HL-60 (cell line): ENCODE measurements at regions not wholly inside any gene's neighbourhood (a gene's known extent, or its start where the extent isn't known, plus 50 kb on each side); places are given as distances from the start of the nearest gene placed in this dataset.

Source experiments
- DNase-seq, 2 experiments: peaks; one replicate each; pipeline ENCODE4 v3.0.0-alpha.2; 2010 to 2020; ENCODE audit warnings: low read depth in 1 of 2, low spot score in 1 of 2
- H3K27ac ChIP-seq: fragments of 250-450 bp; sonication (Bioruptor Pico); replicated peaks from 2 replicates; pipeline ENCODE4 v1.5.1; 2020; ENCODE audit warnings: mild to moderate bottlenecking, moderate library complexity
- H3K27me3 ChIP-seq: fragments of 250-450 bp; sonication (Bioruptor Pico); 2 replicates; pipeline ENCODE4 v1.5.1; 2021; ENCODE audit warnings: mild to moderate bottlenecking, moderate library complexity; ENCODE audit not compliant: insufficient read depth, poor library complexity, severe bottlenecking
- H3K4me3 ChIP-seq: replicated peaks from 2 replicates; pipeline ENCODE4 v1.5.1; 2011; ENCODE audit warnings: mild to moderate bottlenecking, control low read depth, low read length; ENCODE audit not compliant: insufficient read depth
- GABPA ChIP-seq: IDR thresholded peaks from 2 replicates; pipeline ENCODE4 v1.6.1; 2012; ENCODE audit warnings: low read depth
- POLR2AphosphoS5 ChIP-seq: IDR thresholded peaks from 2 replicates; pipeline ENCODE4 v1.6.1; 2012; ENCODE audit warnings: low read depth
- REST ChIP-seq: IDR thresholded peaks from 2 replicates; pipeline ENCODE4 v1.6.1; 2012; ENCODE audit warnings: low read depth; ENCODE audit not compliant: insufficient replicate concordance
- SPI1 ChIP-seq: IDR thresholded peaks from 2 replicates; pipeline ENCODE4 v1.6.1; 2012; ENCODE audit warnings: low read depth, mild to moderate bottlenecking, borderline replicate concordance
- TF ChIP-seq, protein P1 (sequence below): IDR thresholded peaks from one replicate; pipeline ENCODE4 v1.5.1; 2011; ENCODE audit warnings: low read length, control low read depth, inconsistent platforms; ENCODE audit not compliant: insufficient read depth

- TF ChIP-seq, protein P1, sequence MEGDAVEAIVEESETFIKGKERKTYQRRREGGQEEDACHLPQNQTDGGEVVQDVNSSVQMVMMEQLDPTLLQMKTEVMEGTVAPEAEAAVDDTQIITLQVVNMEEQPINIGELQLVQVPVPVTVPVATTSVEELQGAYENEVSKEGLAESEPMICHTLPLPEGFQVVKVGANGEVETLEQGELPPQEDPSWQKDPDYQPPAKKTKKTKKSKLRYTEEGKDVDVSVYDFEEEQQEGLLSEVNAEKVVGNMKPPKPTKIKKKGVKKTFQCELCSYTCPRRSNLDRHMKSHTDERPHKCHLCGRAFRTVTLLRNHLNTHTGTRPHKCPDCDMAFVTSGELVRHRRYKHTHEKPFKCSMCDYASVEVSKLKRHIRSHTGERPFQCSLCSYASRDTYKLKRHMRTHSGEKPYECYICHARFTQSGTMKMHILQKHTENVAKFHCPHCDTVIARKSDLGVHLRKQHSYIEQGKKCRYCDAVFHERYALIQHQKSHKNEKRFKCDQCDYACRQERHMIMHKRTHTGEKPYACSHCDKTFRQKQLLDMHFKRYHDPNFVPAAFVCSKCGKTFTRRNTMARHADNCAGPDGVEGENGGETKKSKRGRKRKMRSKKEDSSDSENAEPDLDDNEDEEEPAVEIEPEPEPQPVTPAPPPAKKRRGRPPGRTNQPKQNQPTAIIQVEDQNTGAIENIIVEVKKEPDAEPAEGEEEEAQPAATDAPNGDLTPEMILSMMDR, result no peak
- TF ChIP-seq REST, result no peak
- no peak for TF ChIP-seq POLR2AphosphoS5
- no peak for TF ChIP-seq SPI1
- no peak for TF ChIP-seq GABPA
- Histone ChIP-seq H3K4me3 (no peak overlapping the region), H3K27me3 (peaks cover 6% of the 10 kb centered on the region), H3K27ac (no peak overlapping the region)
- no peak for DNase-seq
Observed at GRCh38 chr2:75333646-75334045, 134.3 kb upstream of the TACR1 start.

GRCh38 chr2:75328156-75328555, 128.8 kb upstream of the TACR1 start:
- TF ChIP-seq GABPA, result no peak
- TF ChIP-seq, protein P1, result no peak
- TF ChIP-seq REST, result no peak
- TF ChIP-seq SPI1, result no peak
- no peak for TF ChIP-seq POLR2AphosphoS5
- Histone ChIP-seq H3K4me3 (no peak overlapping the region), H3K27me3 (no peaks in the 10 kb centered on the region), H3K27ac (no peak overlapping the region)
- no peak for DNase-seq

DNA sequence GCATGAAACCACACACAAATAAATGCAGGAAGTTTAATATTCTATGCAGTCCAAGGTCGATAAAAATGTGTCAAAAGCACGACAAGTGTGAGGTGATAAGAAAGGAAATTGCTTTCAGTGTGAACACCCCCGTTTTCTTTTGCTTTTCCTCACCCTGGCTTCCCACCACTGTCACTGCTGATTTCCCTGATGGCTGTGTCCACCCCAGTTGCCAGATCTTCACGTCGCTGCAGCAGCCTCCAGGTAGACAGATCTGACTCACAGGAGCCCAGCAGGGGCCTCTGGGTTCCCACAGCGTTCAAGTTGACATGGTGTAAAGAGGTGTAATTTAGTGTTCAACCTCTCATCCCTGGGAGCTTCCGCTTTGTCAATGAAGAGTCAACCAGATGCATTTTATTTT, 128.0 kb upstream of the TACR1 start:
- no peaks in the 10 kb centered on the region for H3K27me3 ChIP-seq
- TF ChIP-seq SPI1 (no peak), REST (no peak), POLR2AphosphoS5 (no peak), GABPA (no peak)
- TF ChIP-seq, protein P1, result no peak
- no peak for DNase-seq
- no peak overlapping the region for H3K4me3 ChIP-seq
- H3K27ac ChIP-seq, result no peak overlapping the region
